ENCODE measurements at regions not wholly inside any gene's neighbourhood (a gene's known extent, or its start where the extent isn't known, plus 50 kb on each side); places are given as distances from the start of the nearest gene placed in this dataset.

GRCh38 chr13:108528303-108528702, 101.1 kb upstream of the MYO16 start:
- Histone ChIP-seq H3K4me1 (ENCODE audit: control insufficient read depth, insufficient read depth, low read length) (no peaks in the 10 kb centered on the region), H3K4me3 (ENCODE audit: low read length) (no peak overlapping the region), H3K9me3 (ENCODE audit: control insufficient read depth, low read length) (no peaks in the 10 kb centered on the region), H3K27me3 (ENCODE audit: control insufficient read depth, insufficient read depth) (no peaks in the 10 kb centered on the region), H3K27ac (ENCODE audit: low read length) (no peak overlapping the region)
- DNase-seq (no peak), ATAC-seq (no peak)
- 29% methylated on average over 2 of the region's 2 CpGs for WGBS
- intact Hi-C loops (cut with DNase I) = no loop called here

GRCh38 chr13:108533842-108534241, 95.6 kb upstream of the MYO16 start:
- intact Hi-C loops (cut with DNase I) = no loop called here
- 65% methylated on average over 2 of the region's 2 CpGs for WGBS
- Histone ChIP-seq H3K4me3 (ENCODE audit: low read length) (no peak overlapping the region), H3K27ac (ENCODE audit: low read length) (no peak overlapping the region), H3K4me1 (ENCODE audit: control insufficient read depth, insufficient read depth, low read length) (no peaks in the 10 kb centered on the region), H3K27me3 (ENCODE audit: control insufficient read depth, insufficient read depth) (no peaks in the 10 kb centered on the region), H3K9me3 (ENCODE audit: control insufficient read depth, low read length) (no peaks in the 10 kb centered on the region)
- no peak for ATAC-seq
- no peak for DNase-seq

- Histone ChIP-seq H3K4me1 (ENCODE audit: control insufficient read depth, insufficient read depth, low read length) (no peaks in the 10 kb centered on the region), H3K27me3 (ENCODE audit: control insufficient read depth, insufficient read depth) (no peaks in the 10 kb centered on the region), H3K27ac (ENCODE audit: low read length) (no peak overlapping the region), H3K4me3 (ENCODE audit: low read length) (no peak overlapping the region), H3K9me3 (ENCODE audit: control insufficient read depth, low read length) (no peaks in the 10 kb centered on the region)
- DNase-seq (no peak), ATAC-seq (no peak)
- intact Hi-C loops (cut with DNase I) = no loop called here
Observed at GRCh38 chr13:108534728-108535127, 94.7 kb upstream of the MYO16 start.

DNA sequence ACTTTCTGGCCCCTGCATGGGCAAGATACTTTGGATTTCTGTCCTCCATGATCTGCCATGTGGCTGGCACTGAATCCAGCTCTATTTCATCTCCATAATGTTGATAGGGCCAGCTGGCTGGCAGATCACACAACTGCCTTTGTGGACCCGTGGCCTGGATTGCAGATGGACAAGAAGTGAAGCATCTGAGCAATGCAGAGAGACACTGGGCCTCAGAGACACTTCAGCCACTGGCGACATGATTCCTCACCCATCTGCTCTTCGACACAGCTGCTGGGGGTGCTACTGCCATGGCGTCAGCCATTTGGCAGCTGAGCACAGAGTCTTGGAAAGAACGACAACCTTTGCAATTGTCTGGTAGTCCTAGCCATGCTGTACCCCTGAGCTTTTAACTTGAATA, 79.5 kb upstream of the MYO16 start:
- no peak for ATAC-seq
- WGBS = 70% methylated on average over 5 of the region's 5 CpGs

GRCh38 chr13:108551674-108552073, 77.7 kb upstream of the MYO16 start:
- intact Hi-C loops (cut with DNase I) = no loop called here
- ATAC-seq (no peak), DNase-seq (no peak)
- 65% methylated on average over 2 of the region's 2 CpGs for WGBS
- Histone ChIP-seq H3K27ac (ENCODE audit: low read length) (no peak overlapping the region), H3K4me3 (ENCODE audit: low read length) (no peak overlapping the region), H3K9me3 (ENCODE audit: control insufficient read depth, low read length) (no peaks in the 10 kb centered on the region), H3K27me3 (ENCODE audit: control insufficient read depth, insufficient read depth) (no peaks in the 10 kb centered on the region), H3K4me1 (ENCODE audit: control insufficient read depth, insufficient read depth, low read length) (no peaks in the 10 kb centered on the region)

More for the DNA sequence above, 79.5 kb upstream of the MYO16 start:
- intact Hi-C loops (cut with DNase I) = no loop called here
- Histone ChIP-seq H3K9me3 (ENCODE audit: control insufficient read depth, low read length) (no peaks in the 10 kb centered on the region), H3K4me1 (ENCODE audit: control insufficient read depth, insufficient read depth, low read length) (no peaks in the 10 kb centered on the region), H3K27ac (ENCODE audit: low read length) (no peak overlapping the region), H3K4me3 (ENCODE audit: low read length) (no peak overlapping the region), H3K27me3 (ENCODE audit: control insufficient read depth, insufficient read depth) (no peaks in the 10 kb centered on the region)
- no peak for DNase-seq

DNA sequence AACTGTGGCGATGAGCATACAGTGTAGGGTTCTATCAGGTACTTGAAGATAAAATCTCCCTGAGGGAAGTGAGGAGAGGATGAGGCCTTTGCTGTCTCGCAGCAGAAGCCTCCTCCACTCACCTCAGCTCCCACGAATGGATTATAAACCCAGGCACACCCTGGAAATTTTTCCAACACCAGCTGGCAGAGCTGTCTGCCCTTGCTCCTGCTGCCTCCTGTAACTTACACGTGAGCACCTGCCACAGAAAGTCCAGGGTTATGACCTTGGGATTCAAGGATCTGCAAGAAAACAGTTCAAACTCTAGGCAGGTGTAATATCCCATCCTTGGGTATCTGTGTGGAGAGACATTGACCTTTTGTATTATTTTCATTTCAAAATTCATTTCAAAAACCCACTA, 70.9 kb upstream of the MYO16 start:
- 68% methylated on average over 4 of the region's 4 CpGs for WGBS
- ATAC-seq = no peak

GRCh38 chr13:108560093-108560492, 69.3 kb upstream of the MYO16 start:
- H3K27ac ChIP-seq (ENCODE audit: low read length) = no peak overlapping the region
- H3K27me3 ChIP-seq (ENCODE audit: control insufficient read depth, insufficient read depth) = no peaks in the 10 kb centered on the region
- H3K9me3 ChIP-seq (ENCODE audit: control insufficient read depth, low read length) = no peaks in the 10 kb centered on the region
- intact Hi-C loops (cut with DNase I) = no loop called here
- ATAC-seq (no peak), DNase-seq (peak in 1 of 3 donors; percentile 35)
- WGBS = 56% methylated on average over 3 of the region's 3 CpGs
- H3K4me3 ChIP-seq (ENCODE audit: low read length) = no peak overlapping the region
- H3K4me1 ChIP-seq (ENCODE audit: control insufficient read depth, insufficient read depth, low read length) = no peaks in the 10 kb centered on the region

More for the DNA sequence above, 70.9 kb upstream of the MYO16 start:
- Histone ChIP-seq H3K4me3 (ENCODE audit: low read length) (no peak overlapping the region), H3K27me3 (ENCODE audit: control insufficient read depth, insufficient read depth) (no peaks in the 10 kb centered on the region), H3K9me3 (ENCODE audit: control insufficient read depth, low read length) (no peaks in the 10 kb centered on the region), H3K4me1 (ENCODE audit: control insufficient read depth, insufficient read depth, low read length) (no peaks in the 10 kb centered on the region), H3K27ac (ENCODE audit: low read length) (no peak overlapping the region)
- DNase-seq = no peak
- intact Hi-C loops (cut with DNase I) = no loop called here

- DNase-seq (no peak), ATAC-seq (no peak)
- intact Hi-C loops (cut with DNase I) = no loop called here
- WGBS = 47% methylated on average over 2 of the region's 2 CpGs
- Histone ChIP-seq H3K4me1 (ENCODE audit: control insufficient read depth, insufficient read depth, low read length) (no peaks in the 10 kb centered on the region), H3K4me3 (ENCODE audit: low read length) (no peak overlapping the region), H3K9me3 (ENCODE audit: control insufficient read depth, low read length) (no peaks in the 10 kb centered on the region), H3K27me3 (ENCODE audit: control insufficient read depth, insufficient read depth) (no peaks in the 10 kb centered on the region), H3K27ac (ENCODE audit: low read length) (no peak overlapping the region)
Observed at GRCh38 chr13:108561149-108561548, 68.3 kb upstream of the MYO16 start.

DNA sequence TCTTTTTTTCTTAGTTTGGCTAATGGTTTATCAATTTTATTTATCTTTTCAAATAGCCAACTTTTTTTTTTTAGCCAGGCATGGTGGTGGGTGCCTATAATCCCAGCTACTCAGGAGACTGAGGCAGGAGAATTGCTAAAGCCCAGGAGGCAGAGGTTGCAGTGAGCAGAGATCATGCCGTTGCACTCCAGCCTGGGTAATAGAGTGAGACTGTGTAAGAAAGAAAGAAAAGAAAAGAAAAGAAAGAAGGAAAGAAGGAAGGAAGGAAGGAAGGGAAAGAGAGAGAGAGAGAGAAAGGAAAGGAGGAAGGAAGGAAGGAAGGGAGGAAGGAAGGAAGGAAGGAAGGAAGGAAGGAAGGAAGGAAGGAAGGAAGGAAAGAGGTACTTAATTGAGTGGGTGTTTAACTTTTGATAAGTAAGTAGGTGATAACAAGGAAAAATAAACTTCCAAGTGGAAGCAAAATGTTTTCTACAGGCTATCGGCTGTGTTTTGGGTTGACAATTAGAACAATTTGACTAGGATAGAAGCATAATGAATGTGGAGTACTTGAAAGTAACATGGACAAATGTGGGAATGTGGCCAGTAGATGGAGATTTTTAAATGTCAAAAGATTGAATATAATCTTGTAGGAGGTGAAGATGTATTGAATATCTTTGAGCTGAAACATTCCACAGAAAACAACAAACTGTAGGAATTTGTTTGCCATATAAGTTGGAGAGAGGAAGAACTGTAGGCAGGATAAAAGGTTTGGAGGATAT, 62.8 kb upstream of the MYO16 start:
- no peak for DNase-seq
- no peak overlapping the region for H3K27ac ChIP-seq (ENCODE audit: low read length)
- no peaks in the 10 kb centered on the region for H3K27me3 ChIP-seq (ENCODE audit: control insufficient read depth, insufficient read depth)
- ATAC-seq = no peak
- WGBS = 65% methylated on average over 2 of the region's 2 CpGs
- intact Hi-C loops (cut with DNase I) = no loop called here
- H3K4me1 ChIP-seq (ENCODE audit: control insufficient read depth, insufficient read depth, low read length) = no peaks in the 10 kb centered on the region
- no peak overlapping the region for H3K4me3 ChIP-seq (ENCODE audit: low read length)
- H3K9me3 ChIP-seq (ENCODE audit: control insufficient read depth, low read length) = no peaks in the 10 kb centered on the region

DNA sequence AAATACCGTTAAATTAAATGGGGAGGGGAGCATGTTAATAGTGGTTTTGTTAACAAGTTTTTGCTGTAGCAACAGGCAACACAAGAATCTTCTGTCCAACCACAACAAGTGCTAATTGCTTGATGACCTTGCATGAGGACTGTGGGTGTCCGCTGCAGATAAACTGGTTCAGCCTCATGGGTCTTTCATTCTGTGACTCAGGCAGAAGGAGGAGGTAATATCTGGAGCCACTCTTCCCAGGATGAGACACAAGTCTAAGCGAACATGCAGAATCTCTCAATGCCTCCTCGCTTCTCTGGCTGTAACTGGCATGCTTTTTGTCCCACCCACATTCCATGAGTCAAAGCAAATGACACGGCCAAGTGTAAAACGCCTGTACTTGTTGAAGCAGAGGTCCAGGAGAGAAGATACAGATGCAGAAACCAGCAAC, 56.6 kb upstream of the MYO16 start:
- intact Hi-C loops (cut with DNase I) = no loop called here
- H3K27ac ChIP-seq (ENCODE audit: low read length) = no peak overlapping the region
- no peaks in the 10 kb centered on the region for H3K4me1 ChIP-seq (ENCODE audit: control insufficient read depth, insufficient read depth, low read length)
- H3K27me3 ChIP-seq (ENCODE audit: control insufficient read depth, insufficient read depth) = no peaks in the 10 kb centered on the region
- WGBS = 46% methylated on average over 6 of the region's 6 CpGs
- no peak overlapping the region for H3K4me3 ChIP-seq (ENCODE audit: low read length)
- ATAC-seq (no peak), DNase-seq (no peak)
- H3K9me3 ChIP-seq (ENCODE audit: control insufficient read depth, low read length) = no peaks in the 10 kb centered on the region

GRCh38 chr13:108573455-108573854, 56.0 kb upstream of the MYO16 start:
- intact Hi-C loops (cut with DNase I) = no loop called here
- Histone ChIP-seq H3K9me3 (ENCODE audit: control insufficient read depth, low read length) (no peaks in the 10 kb centered on the region), H3K4me1 (ENCODE audit: control insufficient read depth, insufficient read depth, low read length) (no peaks in the 10 kb centered on the region), H3K27ac (ENCODE audit: low read length) (no peak overlapping the region), H3K27me3 (ENCODE audit: control insufficient read depth, insufficient read depth) (no peaks in the 10 kb centered on the region), H3K4me3 (ENCODE audit: low read length) (no peak overlapping the region)
- DNase-seq (no peak), ATAC-seq (no peak)
- 17% methylated on average over 1 of the region's 1 CpG for WGBS

- no peaks in the 10 kb centered on the region for H3K4me1 ChIP-seq (ENCODE audit: control insufficient read depth, insufficient read depth, low read length)
- H3K27me3 ChIP-seq (ENCODE audit: control insufficient read depth, insufficient read depth) = no peaks in the 10 kb centered on the region
- no peak overlapping the region for H3K27ac ChIP-seq (ENCODE audit: low read length)
- DNase-seq = no peak
- H3K9me3 ChIP-seq (ENCODE audit: control insufficient read depth, low read length) = no peaks in the 10 kb centered on the region
- intact Hi-C loops (cut with DNase I) = no loop called here
- no peak overlapping the region for H3K4me3 ChIP-seq (ENCODE audit: low read length)
- ATAC-seq = no peak
Observed at GRCh38 chr13:108574856-108575255, 54.6 kb upstream of the MYO16 start.

Data from right cardiac atrium (tissue), 5 donors.